ENCODE measurements at regions not wholly inside any gene's neighbourhood (a gene's known extent, or its start where the extent isn't known, plus 50 kb on each side); places are given as distances from the start of the nearest gene placed in this dataset.

GRCh38 chr10:118907051-118907450 lies 122.5 kb upstream of the NANOS1 start:
- no peaks in the 10 kb centered on the region for H3K9me3 ChIP-seq (ENCODE audit: control insufficient read depth, insufficient read depth, low read length)
- no peak overlapping the region for H3K27ac ChIP-seq (ENCODE audit: low read depth, low read length)
- H3K36me3 ChIP-seq (ENCODE audit: control insufficient read depth, insufficient read depth, low read length) = no peaks in the 10 kb centered on the region
- no peaks in the 10 kb centered on the region for H3K27me3 ChIP-seq (ENCODE audit: control insufficient read depth, insufficient read depth, low read length)
- no peak overlapping the region for H3K4me3 ChIP-seq (ENCODE audit: low read depth, low read length)
- H3K4me1 ChIP-seq (ENCODE audit: control insufficient read depth, insufficient read depth, low read length) = no peaks in the 10 kb centered on the region
- no peak overlapping the region for H3K9ac ChIP-seq (ENCODE audit: low read depth, low read length)

- Histone ChIP-seq H3K9me3 (ENCODE audit: control insufficient read depth, insufficient read depth, low read length) (no peaks in the 10 kb centered on the region), H3K4me1 (ENCODE audit: control insufficient read depth, insufficient read depth, low read length) (no peaks in the 10 kb centered on the region), H3K36me3 (ENCODE audit: control insufficient read depth, insufficient read depth, low read length) (no peaks in the 10 kb centered on the region), H3K27ac (ENCODE audit: low read depth, low read length) (no peak overlapping the region), H3K9ac (ENCODE audit: low read depth, low read length) (no peak overlapping the region), H3K4me3 (ENCODE audit: low read depth, low read length) (no peak overlapping the region), H3K27me3 (ENCODE audit: control insufficient read depth, insufficient read depth, low read length) (no peaks in the 10 kb centered on the region)
Observed at GRCh38 chr10:118908557-118909256, 120.8 kb upstream of the NANOS1 start.

- Histone ChIP-seq H3K9ac (ENCODE audit: low read depth, low read length) (no peak overlapping the region), H3K27me3 (ENCODE audit: control insufficient read depth, insufficient read depth, low read length) (no peaks in the 10 kb centered on the region), H3K9me3 (ENCODE audit: control insufficient read depth, insufficient read depth, low read length) (no peaks in the 10 kb centered on the region), H3K4me3 (ENCODE audit: low read depth, low read length) (no peak overlapping the region), H3K27ac (ENCODE audit: low read depth, low read length) (no peak overlapping the region), H3K4me1 (ENCODE audit: control insufficient read depth, insufficient read depth, low read length) (no peaks in the 10 kb centered on the region), H3K36me3 (ENCODE audit: control insufficient read depth, insufficient read depth, low read length) (no peaks in the 10 kb centered on the region)
Observed at GRCh38 chr10:118910702-118911101, 118.8 kb upstream of the NANOS1 start.

DNA sequence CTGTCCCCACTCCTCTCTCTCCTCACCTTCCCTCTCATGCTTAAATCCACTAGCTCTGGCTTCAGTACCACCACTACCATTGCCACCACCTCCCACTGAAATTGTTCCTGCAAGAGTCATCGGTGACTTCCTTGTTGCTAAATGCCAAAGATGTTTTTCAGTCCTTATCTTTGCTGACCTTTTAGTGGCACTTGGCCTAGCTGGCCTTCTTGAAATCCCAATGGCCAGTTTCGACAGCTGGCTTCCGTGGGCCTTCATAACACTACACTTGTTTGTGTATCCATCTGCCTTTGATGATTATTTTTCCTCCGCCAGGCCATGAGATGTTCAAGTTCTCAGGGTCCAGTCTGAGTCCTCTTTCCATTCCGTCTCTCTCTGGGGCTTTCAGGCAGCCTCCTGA lies 118.2 kb upstream of the NANOS1 start:
- Histone ChIP-seq H3K27ac (ENCODE audit: low read depth, low read length) (no peak overlapping the region), H3K27me3 (ENCODE audit: control insufficient read depth, insufficient read depth, low read length) (no peaks in the 10 kb centered on the region), H3K4me3 (ENCODE audit: low read depth, low read length) (no peak overlapping the region), H3K36me3 (ENCODE audit: control insufficient read depth, insufficient read depth, low read length) (no peaks in the 10 kb centered on the region), H3K9me3 (ENCODE audit: control insufficient read depth, insufficient read depth, low read length) (no peaks in the 10 kb centered on the region), H3K4me1 (ENCODE audit: control insufficient read depth, insufficient read depth, low read length) (no peaks in the 10 kb centered on the region), H3K9ac (ENCODE audit: low read depth, low read length) (no peak overlapping the region)

GRCh38 chr10:118912961-118913600 lies 116.4 kb upstream of the NANOS1 start:
- Histone ChIP-seq H3K27me3 (ENCODE audit: control insufficient read depth, insufficient read depth, low read length) (no peaks in the 10 kb centered on the region), H3K36me3 (ENCODE audit: control insufficient read depth, insufficient read depth, low read length) (no peaks in the 10 kb centered on the region), H3K9me3 (ENCODE audit: control insufficient read depth, insufficient read depth, low read length) (no peaks in the 10 kb centered on the region), H3K9ac (ENCODE audit: low read depth, low read length) (no peak overlapping the region), H3K4me3 (ENCODE audit: low read depth, low read length) (no peak overlapping the region), H3K4me1 (ENCODE audit: control insufficient read depth, insufficient read depth, low read length) (no peaks in the 10 kb centered on the region), H3K27ac (ENCODE audit: low read depth, low read length) (no peak overlapping the region)

DNA sequence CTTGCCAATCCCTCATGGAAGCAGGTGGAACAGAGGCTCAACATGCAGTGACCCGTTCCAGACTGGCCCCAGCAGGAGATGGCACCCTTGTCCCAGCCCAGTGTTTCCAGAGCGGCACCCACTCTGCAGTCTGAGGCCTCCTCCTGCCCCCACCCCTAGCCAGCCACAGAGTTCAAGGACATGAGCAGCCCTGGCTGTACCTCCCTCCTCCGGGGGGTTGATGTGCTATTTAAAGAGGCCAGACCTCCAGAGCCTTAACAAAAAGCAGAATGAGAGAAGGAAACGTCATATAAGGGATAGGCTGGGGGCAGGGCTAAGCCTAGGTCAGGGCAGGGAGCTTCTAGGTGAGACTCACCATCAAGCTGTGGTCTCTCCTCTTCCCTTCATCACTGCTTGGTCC lies 115.7 kb upstream of the NANOS1 start:
- Histone ChIP-seq H3K27ac (ENCODE audit: low read depth, low read length) (no peak overlapping the region), H3K4me3 (ENCODE audit: low read depth, low read length) (no peak overlapping the region), H3K4me1 (ENCODE audit: control insufficient read depth, insufficient read depth, low read length) (no peaks in the 10 kb centered on the region), H3K9ac (ENCODE audit: low read depth, low read length) (no peak overlapping the region), H3K9me3 (ENCODE audit: control insufficient read depth, insufficient read depth, low read length) (no peaks in the 10 kb centered on the region), H3K27me3 (ENCODE audit: control insufficient read depth, insufficient read depth, low read length) (no peaks in the 10 kb centered on the region), H3K36me3 (ENCODE audit: control insufficient read depth, insufficient read depth, low read length) (no peaks in the 10 kb centered on the region)

- Histone ChIP-seq H3K27ac (ENCODE audit: low read depth, low read length) (no peak overlapping the region), H3K36me3 (ENCODE audit: control insufficient read depth, insufficient read depth, low read length) (no peaks in the 10 kb centered on the region), H3K4me1 (ENCODE audit: control insufficient read depth, insufficient read depth, low read length) (no peaks in the 10 kb centered on the region), H3K9me3 (ENCODE audit: control insufficient read depth, insufficient read depth, low read length) (no peaks in the 10 kb centered on the region), H3K4me3 (ENCODE audit: low read depth, low read length) (no peak overlapping the region), H3K9ac (ENCODE audit: low read depth, low read length) (no peak overlapping the region), H3K27me3 (ENCODE audit: control insufficient read depth, insufficient read depth, low read length) (no peaks in the 10 kb centered on the region)
Observed at GRCh38 chr10:118914629-118915028, 114.9 kb upstream of the NANOS1 start.

GRCh38 chr10:118915161-118915560 lies 114.4 kb upstream of the NANOS1 start:
- H3K27me3 ChIP-seq (ENCODE audit: control insufficient read depth, insufficient read depth, low read length) = no peaks in the 10 kb centered on the region
- H3K27ac ChIP-seq (ENCODE audit: low read depth, low read length) = no peak overlapping the region
- H3K4me1 ChIP-seq (ENCODE audit: control insufficient read depth, insufficient read depth, low read length) = no peaks in the 10 kb centered on the region
- no peak overlapping the region for H3K9ac ChIP-seq (ENCODE audit: low read depth, low read length)
- H3K9me3 ChIP-seq (ENCODE audit: control insufficient read depth, insufficient read depth, low read length) = no peaks in the 10 kb centered on the region
- H3K4me3 ChIP-seq (ENCODE audit: low read depth, low read length) = no peak overlapping the region
- H3K36me3 ChIP-seq (ENCODE audit: control insufficient read depth, insufficient read depth, low read length) = no peaks in the 10 kb centered on the region

DNA sequence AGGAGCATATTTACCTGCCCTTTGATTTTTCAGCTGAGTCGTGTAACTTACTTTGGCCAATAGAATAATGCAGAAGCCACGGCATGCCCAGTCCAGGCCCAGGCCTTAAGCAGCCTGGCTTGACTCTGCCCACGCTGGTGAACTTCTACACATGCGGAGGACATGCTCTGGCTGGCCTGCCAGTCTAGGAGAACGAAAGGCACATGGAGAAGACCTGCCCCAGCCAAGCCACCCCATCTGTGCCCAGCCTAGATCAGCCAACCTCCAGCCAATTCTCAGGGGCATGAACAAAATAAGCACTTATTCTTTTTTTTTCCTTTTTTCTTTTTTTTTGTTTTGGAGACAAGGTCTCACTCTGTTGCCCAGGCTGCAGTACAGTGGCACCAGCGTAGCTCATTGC lies 112.7 kb upstream of the NANOS1 start:
- H3K4me3 ChIP-seq (ENCODE audit: low read depth, low read length) = no peak overlapping the region
- no peak overlapping the region for H3K9ac ChIP-seq (ENCODE audit: low read depth, low read length)
- no peaks in the 10 kb centered on the region for H3K36me3 ChIP-seq (ENCODE audit: control insufficient read depth, insufficient read depth, low read length)
- no peaks in the 10 kb centered on the region for H3K27me3 ChIP-seq (ENCODE audit: control insufficient read depth, insufficient read depth, low read length)
- H3K27ac ChIP-seq (ENCODE audit: low read depth, low read length) = no peak overlapping the region
- H3K9me3 ChIP-seq (ENCODE audit: control insufficient read depth, insufficient read depth, low read length) = no peaks in the 10 kb centered on the region
- H3K4me1 ChIP-seq (ENCODE audit: control insufficient read depth, insufficient read depth, low read length) = no peaks in the 10 kb centered on the region

GRCh38 chr10:118917701-118918100 lies 111.8 kb upstream of the NANOS1 start:
- Histone ChIP-seq H3K4me3 (ENCODE audit: low read depth, low read length) (no peak overlapping the region), H3K9me3 (ENCODE audit: control insufficient read depth, insufficient read depth, low read length) (no peaks in the 10 kb centered on the region), H3K4me1 (ENCODE audit: control insufficient read depth, insufficient read depth, low read length) (no peaks in the 10 kb centered on the region), H3K36me3 (ENCODE audit: control insufficient read depth, insufficient read depth, low read length) (no peaks in the 10 kb centered on the region), H3K27me3 (ENCODE audit: control insufficient read depth, insufficient read depth, low read length) (no peaks in the 10 kb centered on the region), H3K27ac (ENCODE audit: low read depth, low read length) (no peak overlapping the region), H3K9ac (ENCODE audit: low read depth, low read length) (no peak overlapping the region)

DNA sequence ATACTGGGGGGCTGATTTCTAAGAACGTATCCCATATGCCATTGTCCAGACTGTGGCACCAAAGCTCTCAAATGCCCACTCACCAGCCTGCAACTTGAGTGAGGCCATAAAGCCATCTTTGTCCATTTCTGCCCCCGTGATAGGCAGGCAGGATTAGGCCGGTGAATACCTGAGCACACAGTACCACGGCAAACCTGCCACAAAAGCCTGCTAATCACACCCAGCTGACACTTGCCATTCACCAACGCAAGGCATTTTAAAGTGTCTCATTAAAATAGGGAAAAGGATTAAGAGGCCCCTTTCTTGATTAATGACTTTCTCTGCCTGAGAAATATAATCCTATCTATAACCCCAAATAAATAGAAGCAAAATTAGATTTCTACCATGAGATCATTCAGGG lies 111.4 kb upstream of the NANOS1 start:
- Histone ChIP-seq H3K27me3 (ENCODE audit: control insufficient read depth, insufficient read depth, low read length) (no peaks in the 10 kb centered on the region), H3K27ac (ENCODE audit: low read depth, low read length) (no peak overlapping the region), H3K4me3 (ENCODE audit: low read depth, low read length) (no peak overlapping the region), H3K36me3 (ENCODE audit: control insufficient read depth, insufficient read depth, low read length) (no peaks in the 10 kb centered on the region), H3K9me3 (ENCODE audit: control insufficient read depth, insufficient read depth, low read length) (no peaks in the 10 kb centered on the region), H3K4me1 (ENCODE audit: control insufficient read depth, insufficient read depth, low read length) (no peaks in the 10 kb centered on the region), H3K9ac (ENCODE audit: low read depth, low read length) (no peak overlapping the region)

All from HUES48 (cell line).